Fibroblast of lung (primary cell): ENCODE measurements at regions not wholly inside any gene's neighbourhood (a gene's known extent, or its start where the extent isn't known, plus 50 kb on each side); places are given as distances from the start of the nearest gene placed in this dataset.

ENCODE experiments used
- DNase-seq, 2 donors: peaks; one replicate each; pipeline versions ENCODE4 v3.0.0 to v3.0.0-alpha.2; 2010; ENCODE audit warnings: low read depth in 2 of 2
- H2AFZ ChIP-seq: 2 replicates; pipeline ENCODE4 v1.5.1; 2012; ENCODE audit warnings: low read length, control low read depth, inconsistent platforms
- H3K27ac ChIP-seq: 2 replicates; pipeline ENCODE4 v1.5.1; 2011; ENCODE audit warnings: low read length, control low read depth; ENCODE audit not compliant: insufficient read depth
- H3K27me3 ChIP-seq: 2 replicates; pipeline ENCODE4 v1.5.1; 2011; ENCODE audit warnings: mild to moderate bottlenecking, low read length; ENCODE audit not compliant: control insufficient read depth, insufficient read depth
- H3K36me3 ChIP-seq: 2 replicates; pipeline ENCODE4 v1.5.1; 2011; ENCODE audit warnings: low read length; ENCODE audit not compliant: control insufficient read depth, insufficient read depth
- H3K4me1 ChIP-seq: 2 replicates; pipeline ENCODE4 v1.5.1; 2011; ENCODE audit warnings: low read length; ENCODE audit not compliant: control insufficient read depth, insufficient read depth; ENCODE audit errors: extremely low read depth
- H3K4me2 ChIP-seq: 2 replicates; pipeline ENCODE4 v1.5.1; 2011; ENCODE audit warnings: low read length, control low read depth; ENCODE audit not compliant: insufficient read depth; ENCODE audit errors: extremely low read depth
- H3K4me3 ChIP-seq, 4 experiments: fragments of 200-600 bp in 1 of 4; sonication (generic) in 1 of 4; replicated peaks in 1 of 4; 2 replicates each; pipeline ENCODE4 v1.5.1; 2011 to 2016; ENCODE audit warnings: low read length in 4 of 4, low read depth in 3 of 4, mild to moderate bottlenecking in 3 of 4, control low read depth in 2 of 4, inconsistent platforms in 1 of 4, mixed read lengths in 1 of 4; ENCODE audit not compliant: insufficient read depth in 1 of 4; ENCODE audit errors: control extremely low read depth in 1 of 4
- H3K79me2 ChIP-seq: 2 replicates; pipeline ENCODE4 v1.5.1; 2012; ENCODE audit warnings: mild to moderate bottlenecking, low read length, inconsistent platforms; ENCODE audit not compliant: control insufficient read depth, insufficient read depth
- H3K9ac ChIP-seq: 2 replicates; pipeline ENCODE4 v1.5.1; 2011; ENCODE audit warnings: mild to moderate bottlenecking, low read length, control low read depth; ENCODE audit not compliant: insufficient read depth
- H3K9me3 ChIP-seq: 2 replicates; pipeline ENCODE4 v1.5.1; 2012; ENCODE audit warnings: low read depth, low read length; ENCODE audit not compliant: control insufficient read depth, insufficient read depth
- H4K20me1 ChIP-seq: 2 replicates; pipeline ENCODE4 v1.5.1; 2011; ENCODE audit warnings: low read length; ENCODE audit not compliant: control insufficient read depth, insufficient read depth; ENCODE audit errors: extremely low read depth
- CTCF ChIP-seq, 2 donors: IDR thresholded peaks in 1 of 2; conservative IDR thresholded peaks in 1 of 2; 1 replicate in 1 of 2; 2 replicates in 1 of 2; pipeline ENCODE4 v1.5.1; 2011 to 2012; ENCODE audit warnings: low read length in 2 of 2, control low read depth in 1 of 2, inconsistent platforms in 1 of 2, low read depth in 1 of 2, mild to moderate bottlenecking in 1 of 2
- EZH2 ChIP-seq: IDR thresholded peaks from 2 replicates; pipeline ENCODE4 v1.5.1; 2012; ENCODE audit warnings: low read length, control low read depth, mild to moderate bottlenecking; ENCODE audit errors: missing control alignments

GRCh38 chr5:57734296-57734695 is 251.7 kb upstream of the ACTBL2 start:
- H3K36me3 ChIP-seq, result no peaks in the 10 kb centered on the region
- DNase-seq, result no peak
- no peaks in the 10 kb centered on the region for H3K9me3 ChIP-seq
- no peak overlapping the region for H2AFZ ChIP-seq
- H3K4me2 ChIP-seq, result no peak overlapping the region
- H3K9ac ChIP-seq, result no peak overlapping the region
- no peak overlapping the region for H3K27ac ChIP-seq
- peaks cover 6% of the 10 kb centered on the region for H3K4me1 ChIP-seq
- H3K27me3 ChIP-seq, result no peaks in the 10 kb centered on the region
- no peaks in the 10 kb centered on the region for H4K20me1 ChIP-seq
- H3K79me2 ChIP-seq, result no peaks in the 10 kb centered on the region
- H3K4me3 ChIP-seq, result no peak overlapping the region
- TF ChIP-seq CTCF (conservative IDR thresholded peaks at IDR 0.05 in 1 of 2, IDR thresholded peaks at IDR 0.05 in 1 of 2; ENCODE audit: low read depth in 1 of 2, low read length in 2 of 2) (no peak), EZH2 (no peak)

GRCh38 chr5:57727591-57727990 is 245.0 kb upstream of the ACTBL2 start:
- Histone ChIP-seq H3K36me3 (no peaks in the 10 kb centered on the region), H3K4me1 (peaks cover 2% of the 10 kb centered on the region), H3K9me3 (no peaks in the 10 kb centered on the region), H3K4me3 (no peak overlapping the region), H3K9ac (no peak overlapping the region), H3K27me3 (no peaks in the 10 kb centered on the region), H3K79me2 (no peaks in the 10 kb centered on the region), H3K27ac (no peak overlapping the region), H3K4me2 (no peak overlapping the region), H2AFZ (no peak overlapping the region), H4K20me1 (no peaks in the 10 kb centered on the region)
- TF ChIP-seq EZH2 (no peak), CTCF (conservative IDR thresholded peaks at IDR 0.05 in 1 of 2, IDR thresholded peaks at IDR 0.05 in 1 of 2; ENCODE audit: low read depth in 1 of 2, low read length in 2 of 2) (no peak)
- no peak for DNase-seq

GRCh38 chr5:57725658-57726504 is 243.3 kb upstream of the ACTBL2 start:
- TF ChIP-seq EZH2 (no peak), CTCF (conservative IDR thresholded peaks at IDR 0.05 in 1 of 2, IDR thresholded peaks at IDR 0.05 in 1 of 2; ENCODE audit: low read depth in 1 of 2, low read length in 2 of 2) (no peak)
- Histone ChIP-seq H3K27ac (no peak overlapping the region), H4K20me1 (no peaks in the 10 kb centered on the region), H2AFZ (no peak overlapping the region), H3K4me1 (peaks cover 2% of the 10 kb centered on the region), H3K9me3 (no peaks in the 10 kb centered on the region), H3K36me3 (no peaks in the 10 kb centered on the region), H3K4me2 (no peak overlapping the region), H3K27me3 (no peaks in the 10 kb centered on the region), H3K4me3 (no peak overlapping the region), H3K9ac (no peak overlapping the region), H3K79me2 (no peaks in the 10 kb centered on the region)
- DNase-seq, result no peak
